Mononuclear cell (primary cell): ENCODE measurements at regions not wholly inside any gene's neighbourhood (a gene's known extent, or its start where the extent isn't known, plus 50 kb on each side); places are given as distances from the start of the nearest gene placed in this dataset.
"Not testable (repeated sequence)": the region's sequence is repeated elsewhere in the genome, so short reads cannot be mapped to it uniquely, and the experiment has no call there.

Experiments
- H3K27me3 ChIP-seq: 2 replicates; pipeline ENCODE4 v1.6.0; 2011; ENCODE audit warnings: low read length, control low read depth; ENCODE audit not compliant: insufficient read depth
- H3K4me1 ChIP-seq: 2 replicates; pipeline ENCODE4 v1.5.1; 2011; ENCODE audit warnings: mild to moderate bottlenecking, low read length, control low read depth; ENCODE audit not compliant: insufficient read depth
- H3K4me3 ChIP-seq: 2 replicates; pipeline ENCODE4 v1.5.1; 2011; ENCODE audit warnings: mild to moderate bottlenecking, low read length, moderate library complexity
- H3K9me3 ChIP-seq: 2 replicates; pipeline ENCODE4 v1.5.1; 2011; ENCODE audit warnings: low read depth, mild to moderate bottlenecking, control low read depth, low read length

- not testable (repeated sequence) for H3K4me1 ChIP-seq, H3K27me3 ChIP-seq, H3K4me3 ChIP-seq, H3K9me3 ChIP-seq
These were observed 5507.7 kb upstream of the TPTE start for GRCh38 chr21:5013455-5014304.

- H3K4me3 ChIP-seq, H3K4me1 ChIP-seq, H3K27me3 ChIP-seq, H3K9me3 ChIP-seq: not testable (repeated sequence)
These were observed 5506.2 kb upstream of the TPTE start for GRCh38 chr21:5015187-5015586.

GRCh38 chr21:5019120-5019519 lies 5502.3 kb upstream of the TPTE start:
- not testable (repeated sequence) for H3K9me3 ChIP-seq, H3K4me1 ChIP-seq, H3K27me3 ChIP-seq, H3K4me3 ChIP-seq

DNA sequence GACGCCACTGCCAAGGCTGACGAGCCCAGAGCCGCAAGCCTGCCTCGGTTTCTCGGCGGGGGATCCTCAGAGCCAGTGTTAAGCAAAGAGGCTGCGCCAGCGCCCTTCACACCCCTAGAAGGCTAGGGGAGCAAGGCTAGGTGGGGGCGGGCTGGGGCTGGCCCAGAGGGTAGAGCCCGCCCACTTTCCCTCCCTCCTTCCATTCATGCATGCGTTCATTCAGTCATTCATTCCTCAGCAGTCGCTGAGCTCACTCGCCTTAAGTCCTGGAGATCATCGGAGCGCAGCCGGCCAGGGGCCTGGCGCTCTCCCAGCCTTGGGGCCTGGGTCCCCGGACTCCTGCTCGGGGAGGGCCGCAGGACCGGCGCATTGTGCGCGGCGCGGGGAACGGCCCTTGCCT lies 5499.6 kb upstream of the TPTE start:
- not testable (repeated sequence) for H3K9me3 ChIP-seq, H3K27me3 ChIP-seq, H3K4me1 ChIP-seq, H3K4me3 ChIP-seq

DNA sequence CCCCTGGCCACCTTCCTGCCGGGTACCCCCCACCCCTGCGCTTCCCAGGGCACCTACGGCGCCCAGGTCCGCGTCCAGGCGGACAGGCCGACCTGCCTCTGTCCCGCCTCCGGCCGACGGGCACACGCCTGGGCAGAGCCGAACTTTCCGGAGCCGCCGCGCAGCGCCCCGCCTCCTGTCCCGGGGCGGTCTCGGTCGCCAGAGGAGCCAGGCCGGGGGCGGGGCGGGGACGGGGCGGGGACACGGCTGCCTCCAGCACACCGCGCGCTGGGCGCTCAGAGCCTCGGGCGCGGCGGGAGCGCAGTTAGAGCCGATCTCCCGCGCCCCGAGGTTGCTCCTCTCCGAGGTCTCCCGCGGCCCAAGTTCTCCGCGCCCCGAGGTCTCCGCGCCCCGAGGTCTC lies 5499.1 kb upstream of the TPTE start:
- not testable (repeated sequence) for H3K9me3 ChIP-seq, H3K4me1 ChIP-seq, H3K27me3 ChIP-seq, H3K4me3 ChIP-seq

- not testable (repeated sequence) for H3K4me3 ChIP-seq, H3K4me1 ChIP-seq, H3K9me3 ChIP-seq, H3K27me3 ChIP-seq
These were observed 5498.6 kb upstream of the TPTE start for GRCh38 chr21:5022748-5023147.

- H3K4me1 ChIP-seq, H3K4me3 ChIP-seq, H3K9me3 ChIP-seq, H3K27me3 ChIP-seq: not testable (repeated sequence)
These were observed 5486.2 kb upstream of the TPTE start for GRCh38 chr21:5035147-5035546.

DNA sequence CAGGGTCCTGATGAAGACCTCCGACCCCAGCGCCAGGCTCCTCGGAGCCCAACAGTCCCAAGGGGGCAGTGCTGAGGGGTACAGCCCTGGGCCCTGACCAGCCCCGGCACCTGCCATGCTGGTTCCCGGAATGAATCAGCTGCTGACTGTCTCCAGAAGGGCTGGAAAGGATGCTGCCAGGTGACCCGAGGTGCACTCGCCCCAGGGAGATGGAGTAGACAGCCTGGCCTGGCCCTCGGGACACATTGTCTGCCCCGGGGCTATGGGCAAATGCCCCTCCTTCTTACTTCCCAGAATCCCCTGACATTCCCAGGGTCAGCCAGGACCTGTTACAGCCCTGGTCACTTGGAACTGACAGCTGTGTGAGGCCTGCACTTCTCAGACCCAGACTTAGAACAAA lies 5485.8 kb upstream of the TPTE start:
- H3K9me3 ChIP-seq, H3K4me1 ChIP-seq, H3K27me3 ChIP-seq, H3K4me3 ChIP-seq: not testable (repeated sequence)

DNA sequence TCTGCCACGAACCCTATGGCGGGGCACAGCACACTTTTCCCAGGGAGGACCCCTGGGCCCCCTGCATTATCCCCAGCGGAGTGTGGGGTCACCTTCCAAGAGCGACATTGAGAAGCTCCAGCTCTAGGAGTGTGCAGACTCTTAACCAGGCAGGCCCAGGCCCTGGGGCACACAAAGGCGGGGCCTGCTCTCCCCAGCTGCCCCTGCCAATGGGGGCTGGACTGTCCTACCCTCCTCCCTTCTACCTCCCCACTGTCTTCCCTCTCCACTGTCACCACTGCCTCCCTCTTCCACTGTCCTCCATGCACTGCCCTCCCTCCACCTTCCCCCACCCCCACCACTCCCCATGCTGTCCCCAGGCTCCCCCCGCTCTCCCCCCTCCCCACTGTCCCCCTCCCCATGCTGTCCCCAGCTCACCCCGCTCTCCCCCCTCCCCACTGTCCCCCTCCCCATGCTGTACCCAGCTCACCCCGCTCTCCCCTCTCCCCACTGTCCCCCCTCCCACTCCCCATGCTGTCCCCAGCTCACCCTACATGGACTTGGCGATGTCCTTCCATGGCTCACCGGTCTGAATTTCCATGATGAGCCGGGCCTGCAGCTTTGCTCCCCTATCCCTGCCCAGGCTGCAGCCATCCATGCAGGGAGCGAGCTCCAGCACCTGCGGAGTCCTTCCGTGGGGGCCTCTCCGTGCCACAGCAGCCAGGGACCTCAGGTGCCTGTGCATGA lies 5483.6 kb upstream of the TPTE start:
- H3K4me3 ChIP-seq, H3K27me3 ChIP-seq, H3K4me1 ChIP-seq, H3K9me3 ChIP-seq: not testable (repeated sequence)

DNA sequence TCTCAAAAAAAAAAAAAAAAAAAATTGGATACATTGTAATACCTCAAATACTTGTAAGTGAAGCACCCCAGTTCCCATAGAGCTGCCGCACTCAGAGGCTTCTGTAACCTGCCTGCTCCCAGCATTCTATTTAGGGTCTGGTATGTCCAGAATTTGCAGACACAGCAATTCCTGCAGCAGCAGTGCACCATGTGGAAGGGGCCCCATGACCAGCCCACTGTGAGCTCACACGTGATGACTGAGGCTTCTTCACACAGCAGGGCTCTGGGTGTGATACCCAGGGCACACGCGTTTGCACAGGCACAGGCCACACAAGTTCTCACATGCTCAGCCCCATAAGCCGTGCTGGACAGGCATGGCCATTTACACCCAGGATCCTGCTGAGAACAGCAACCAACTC lies 5481.5 kb upstream of the TPTE start:
- H3K27me3 ChIP-seq, H3K4me1 ChIP-seq, H3K4me3 ChIP-seq, H3K9me3 ChIP-seq: not testable (repeated sequence)

DNA sequence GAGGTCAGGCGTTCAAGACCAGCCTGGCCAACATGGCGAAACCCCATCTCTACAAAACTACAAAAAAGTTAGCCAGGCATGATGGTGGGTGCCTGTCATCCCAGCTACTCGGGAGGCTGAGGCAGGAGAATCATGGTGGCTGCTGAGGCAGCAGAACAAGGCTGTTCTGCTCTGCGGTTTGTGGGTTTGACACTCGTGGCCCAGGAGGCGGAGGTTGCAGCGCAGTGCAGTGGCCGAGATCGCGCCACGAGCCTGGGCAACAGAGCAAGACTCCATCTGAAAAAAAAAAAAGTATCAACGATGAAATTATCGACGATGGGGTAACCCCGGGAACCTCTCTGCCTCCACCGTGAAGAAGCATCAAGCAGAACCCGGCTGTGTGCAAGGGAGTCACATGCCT lies 5478.8 kb upstream of the TPTE start:
- H3K4me1 ChIP-seq, H3K9me3 ChIP-seq, H3K4me3 ChIP-seq, H3K27me3 ChIP-seq: not testable (repeated sequence)

GRCh38 chr21:5044812-5045211 lies 5476.6 kb upstream of the TPTE start:
- H3K9me3 ChIP-seq, H3K27me3 ChIP-seq, H3K4me1 ChIP-seq, H3K4me3 ChIP-seq: not testable (repeated sequence)

- H3K4me1 ChIP-seq, H3K27me3 ChIP-seq: not testable (repeated sequence)
These were observed 5469.9 kb upstream of the TPTE start for GRCh38 chr21:5051303-5052018.

DNA sequence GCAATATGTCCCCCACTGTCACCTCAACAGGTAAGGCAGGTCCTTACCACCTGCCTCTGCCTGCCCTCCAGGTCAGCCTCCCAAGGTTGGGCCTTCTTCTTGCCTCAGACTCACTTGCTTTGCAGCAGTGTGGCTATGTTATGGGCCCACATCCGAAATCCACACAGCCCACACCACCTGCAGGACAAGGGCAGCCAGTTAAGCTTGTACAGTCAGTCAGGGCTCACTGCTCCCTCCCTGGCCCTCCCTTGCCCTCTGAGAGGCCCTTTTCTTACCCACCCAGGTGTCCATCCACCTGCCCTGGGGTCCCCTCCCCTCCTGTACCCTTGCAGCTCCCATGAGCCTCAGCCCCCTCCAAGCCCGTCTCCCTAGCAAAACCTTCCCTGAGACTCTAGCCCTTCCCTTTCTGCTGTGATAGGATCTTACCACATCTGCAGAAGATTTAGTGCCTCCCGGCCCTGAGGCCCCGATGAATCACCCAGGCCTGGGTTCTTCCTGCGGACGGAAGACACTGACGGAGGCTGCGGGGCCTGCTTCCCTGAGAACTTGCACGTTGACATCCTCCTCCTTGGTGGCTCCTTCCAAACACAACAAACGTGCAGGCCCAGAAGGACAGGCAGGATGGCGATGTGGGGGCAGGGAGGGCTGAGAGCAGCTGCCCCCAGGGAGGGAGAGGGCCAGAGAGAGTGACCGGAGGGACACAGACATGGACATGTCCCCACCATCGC lies 5466.2 kb upstream of the TPTE start:
- not testable (repeated sequence) for H3K4me3 ChIP-seq, H3K4me1 ChIP-seq, H3K9me3 ChIP-seq, H3K27me3 ChIP-seq

More at GRCh38 chr21:5051303-5052018, 5469.9 kb upstream of the TPTE start:
- not testable (repeated sequence) for H3K9me3 ChIP-seq, H3K4me3 ChIP-seq
